ENCODE measurements at regions not wholly inside any gene's neighbourhood (a gene's known extent, or its start where the extent isn't known, plus 50 kb on each side); places are given as distances from the start of the nearest gene placed in this dataset.

- no peak for DNase-seq
Observed at GRCh38 chr12:84315926-84316325, 596.7 kb downstream of the SLC6A15 start.

GRCh38 chr12:84313323-84313675 is 599.3 kb downstream of the SLC6A15 start:
- Histone ChIP-seq H3K36me3 (ENCODE audit: control insufficient read depth in 1 of 2, insufficient read depth in 2 of 2, low read length in 1 of 2) (no peaks in the 10 kb centered on the region), H3K4me3 (ENCODE audit: low read length in 2 of 2) (no peak overlapping the region), H3K4me1 (ENCODE audit: control insufficient read depth in 1 of 2, insufficient read depth in 2 of 2, low read length in 2 of 2) (no peaks in the 10 kb centered on the region), H3K27ac (ENCODE audit: low read depth in 1 of 2, low read length in 2 of 2) (no peak overlapping the region), H3K9me3 (ENCODE audit: control insufficient read depth, low read length) (no peaks in the 10 kb centered on the region), H3K27me3 (ENCODE audit: control insufficient read depth in 1 of 2, insufficient read depth in 2 of 2, low read length in 1 of 2) (no peaks in the 10 kb centered on the region)
- intact Hi-C loops (cut with DNase I): no loop called here
- DNase-seq: no peak
- ATAC-seq (ENCODE audit: low FRiP score): no peak

More at GRCh38 chr12:84315926-84316325, 596.7 kb downstream of the SLC6A15 start:
- no peak for ATAC-seq (ENCODE audit: low FRiP score)
- no peaks in the 10 kb centered on the region for H3K36me3 ChIP-seq (ENCODE audit: control insufficient read depth in 1 of 2, insufficient read depth in 2 of 2, low read length in 1 of 2)
- no peaks in the 10 kb centered on the region for H3K4me1 ChIP-seq (ENCODE audit: control insufficient read depth in 1 of 2, insufficient read depth in 2 of 2, low read length in 2 of 2)
- no peaks in the 10 kb centered on the region for H3K9me3 ChIP-seq (ENCODE audit: control insufficient read depth, low read length)
- intact Hi-C loops (cut with DNase I): no loop called here
- 55 to 56% methylated on average over 1 of the region's 1 CpG for WGBS, 2 donors
- no peaks in the 10 kb centered on the region for H3K27me3 ChIP-seq (ENCODE audit: control insufficient read depth in 1 of 2, insufficient read depth in 2 of 2, low read length in 1 of 2)
- no peak overlapping the region for H3K4me3 ChIP-seq (ENCODE audit: low read length in 2 of 2)
- no peak overlapping the region for H3K27ac ChIP-seq (ENCODE audit: low read depth in 1 of 2, low read length in 2 of 2)

GRCh38 chr12:84308211-84308610 is 604.4 kb downstream of the SLC6A15 start:
- no peaks in the 10 kb centered on the region for H3K27me3 ChIP-seq (ENCODE audit: control insufficient read depth in 1 of 2, insufficient read depth in 2 of 2, low read length in 1 of 2)
- ATAC-seq (ENCODE audit: low FRiP score) (no peak), DNase-seq (no peak)
- H3K27ac ChIP-seq (ENCODE audit: low read depth in 1 of 2, low read length in 2 of 2): no peak overlapping the region
- no peaks in the 10 kb centered on the region for H3K4me1 ChIP-seq (ENCODE audit: control insufficient read depth in 1 of 2, insufficient read depth in 2 of 2, low read length in 2 of 2)
- intact Hi-C loops (cut with DNase I): no loop called here
- WGBS, 2 donors: 87 to 89% methylated on average over 1 of the region's 1 CpG
- no peak overlapping the region for H3K4me3 ChIP-seq (ENCODE audit: low read length in 2 of 2)
- H3K36me3 ChIP-seq (ENCODE audit: control insufficient read depth in 1 of 2, insufficient read depth in 2 of 2, low read length in 1 of 2): no peaks in the 10 kb centered on the region
- H3K9me3 ChIP-seq (ENCODE audit: control insufficient read depth, low read length): no peaks in the 10 kb centered on the region

- no peak for DNase-seq
- intact Hi-C loops (cut with DNase I): no loop called here
- 73 to 74% methylated on average over 3 of the region's 3 CpGs for WGBS, 2 donors
Observed at GRCh38 chr12:84305144-84305543, 607.5 kb downstream of the SLC6A15 start.

GRCh38 chr12:84294246-84294645 is 618.4 kb downstream of the SLC6A15 start:
- intact Hi-C loops (cut with DNase I): no loop called here
- WGBS, 2 donors: 23 to 26% methylated on average over 2 of the region's 2 CpGs
- no peaks in the 10 kb centered on the region for H3K9me3 ChIP-seq (ENCODE audit: control insufficient read depth, low read length)
- H3K4me1 ChIP-seq (ENCODE audit: control insufficient read depth in 1 of 2, insufficient read depth in 2 of 2, low read length in 2 of 2): no peaks in the 10 kb centered on the region
- H3K27me3 ChIP-seq (ENCODE audit: control insufficient read depth in 1 of 2, insufficient read depth in 2 of 2, low read length in 1 of 2): no peaks in the 10 kb centered on the region
- no peaks in the 10 kb centered on the region for H3K36me3 ChIP-seq (ENCODE audit: control insufficient read depth in 1 of 2, insufficient read depth in 2 of 2, low read length in 1 of 2)
- ATAC-seq (ENCODE audit: low FRiP score) (no peak), DNase-seq (no peak)
- H3K4me3 ChIP-seq (ENCODE audit: low read length in 2 of 2): no peak overlapping the region
- no peak overlapping the region for H3K27ac ChIP-seq (ENCODE audit: low read depth in 1 of 2, low read length in 2 of 2)

More at GRCh38 chr12:84305144-84305543, 607.5 kb downstream of the SLC6A15 start:
- Histone ChIP-seq H3K36me3 (ENCODE audit: control insufficient read depth in 1 of 2, insufficient read depth in 2 of 2, low read length in 1 of 2) (no peaks in the 10 kb centered on the region), H3K27ac (ENCODE audit: low read depth in 1 of 2, low read length in 2 of 2) (no peak overlapping the region), H3K4me3 (ENCODE audit: low read length in 2 of 2) (no peak overlapping the region), H3K27me3 (ENCODE audit: control insufficient read depth in 1 of 2, insufficient read depth in 2 of 2, low read length in 1 of 2) (no peaks in the 10 kb centered on the region), H3K4me1 (ENCODE audit: control insufficient read depth in 1 of 2, insufficient read depth in 2 of 2, low read length in 2 of 2) (no peaks in the 10 kb centered on the region), H3K9me3 (ENCODE audit: control insufficient read depth, low read length) (no peaks in the 10 kb centered on the region)
- no peak for ATAC-seq (ENCODE audit: low FRiP score)

GRCh38 chr12:84290168-84290567 is 622.4 kb downstream of the SLC6A15 start:
- Histone ChIP-seq H3K4me1 (ENCODE audit: control insufficient read depth in 1 of 2, insufficient read depth in 2 of 2, low read length in 2 of 2) (no peaks in the 10 kb centered on the region), H3K4me3 (ENCODE audit: low read length in 2 of 2) (no peak overlapping the region), H3K36me3 (ENCODE audit: control insufficient read depth in 1 of 2, insufficient read depth in 2 of 2, low read length in 1 of 2) (no peaks in the 10 kb centered on the region), H3K27ac (ENCODE audit: low read depth in 1 of 2, low read length in 2 of 2) (no peak overlapping the region), H3K27me3 (ENCODE audit: control insufficient read depth in 1 of 2, insufficient read depth in 2 of 2, low read length in 1 of 2) (no peaks in the 10 kb centered on the region), H3K9me3 (ENCODE audit: control insufficient read depth, low read length) (no peaks in the 10 kb centered on the region)
- ATAC-seq (ENCODE audit: low FRiP score): no peak
- intact Hi-C loops (cut with DNase I): no loop called here
- DNase-seq: no peak

GRCh38 chr12:84277986-84278385 is 634.6 kb downstream of the SLC6A15 start:
- H3K36me3 ChIP-seq (ENCODE audit: control insufficient read depth in 1 of 2, insufficient read depth in 2 of 2, low read length in 1 of 2): no peaks in the 10 kb centered on the region
- H3K27ac ChIP-seq (ENCODE audit: low read depth in 1 of 2, low read length in 2 of 2): no peak overlapping the region
- H3K9me3 ChIP-seq (ENCODE audit: control insufficient read depth, low read length): peaks cover 1% of the 10 kb centered on the region
- intact Hi-C loops (cut with DNase I): no loop called here
- ATAC-seq (ENCODE audit: low FRiP score) (no peak), DNase-seq (no peak)
- no peak overlapping the region for H3K4me3 ChIP-seq (ENCODE audit: low read length in 2 of 2)
- no peaks in the 10 kb centered on the region for H3K27me3 ChIP-seq (ENCODE audit: control insufficient read depth in 1 of 2, insufficient read depth in 2 of 2, low read length in 1 of 2)
- 90 to 91% methylated on average over 2 of the region's 2 CpGs for WGBS, 2 donors
- H3K4me1 ChIP-seq (ENCODE audit: control insufficient read depth in 1 of 2, insufficient read depth in 2 of 2, low read length in 2 of 2): no peaks in the 10 kb centered on the region

- no peak overlapping the region for H3K27ac ChIP-seq (ENCODE audit: low read depth in 1 of 2, low read length in 2 of 2)
- H3K36me3 ChIP-seq (ENCODE audit: control insufficient read depth in 1 of 2, insufficient read depth in 2 of 2, low read length in 1 of 2): no peaks in the 10 kb centered on the region
- intact Hi-C loops (cut with DNase I): no loop called here
- H3K4me3 ChIP-seq (ENCODE audit: low read length in 2 of 2): no peak overlapping the region
- WGBS, 2 donors: 65 to 77% methylated on average over 2 of the region's 2 CpGs
- H3K27me3 ChIP-seq (ENCODE audit: control insufficient read depth in 1 of 2, insufficient read depth in 2 of 2, low read length in 1 of 2): no peaks in the 10 kb centered on the region
- no peak for ATAC-seq (ENCODE audit: low FRiP score)
- no peaks in the 10 kb centered on the region for H3K4me1 ChIP-seq (ENCODE audit: control insufficient read depth in 1 of 2, insufficient read depth in 2 of 2, low read length in 2 of 2)
- no peak for DNase-seq
- peaks cover 1% of the 10 kb centered on the region for H3K9me3 ChIP-seq (ENCODE audit: control insufficient read depth, low read length)
Observed at GRCh38 chr12:84276215-84276614, 636.4 kb downstream of the SLC6A15 start.

- ATAC-seq (ENCODE audit: low FRiP score): no peak
- Histone ChIP-seq H3K27me3 (ENCODE audit: control insufficient read depth in 1 of 2, insufficient read depth in 2 of 2, low read length in 1 of 2) (no peaks in the 10 kb centered on the region), H3K4me3 (ENCODE audit: low read length in 2 of 2) (no peak overlapping the region), H3K27ac (ENCODE audit: low read depth in 1 of 2, low read length in 2 of 2) (no peak overlapping the region), H3K4me1 (ENCODE audit: control insufficient read depth in 1 of 2, insufficient read depth in 2 of 2, low read length in 2 of 2) (no peaks in the 10 kb centered on the region), H3K36me3 (ENCODE audit: control insufficient read depth in 1 of 2, insufficient read depth in 2 of 2, low read length in 1 of 2) (no peaks in the 10 kb centered on the region), H3K9me3 (ENCODE audit: control insufficient read depth, low read length) (no peaks in the 10 kb centered on the region)
- 87 to 89% methylated on average over 3 of the region's 3 CpGs for whole genome bisulfite sequencing, 2 donors
- intact Hi-C loops (cut with DNase I): no loop called here
- DNase-seq: no peak
Observed at GRCh38 chr12:84272324-84272723, 640.3 kb downstream of the SLC6A15 start.
